Kasumi-1 (cell line): ENCODE measurements at regions not wholly inside any gene's neighbourhood (a gene's known extent, or its start where the extent isn't known, plus 50 kb on each side); places are given as distances from the start of the nearest gene placed in this dataset.

ENCODE experiments used
- DNase-seq, 2 experiments: peaks; one replicate each; lab custom pipeline; 2025; lab: John Stamatoyannopoulos, UW

DNA sequence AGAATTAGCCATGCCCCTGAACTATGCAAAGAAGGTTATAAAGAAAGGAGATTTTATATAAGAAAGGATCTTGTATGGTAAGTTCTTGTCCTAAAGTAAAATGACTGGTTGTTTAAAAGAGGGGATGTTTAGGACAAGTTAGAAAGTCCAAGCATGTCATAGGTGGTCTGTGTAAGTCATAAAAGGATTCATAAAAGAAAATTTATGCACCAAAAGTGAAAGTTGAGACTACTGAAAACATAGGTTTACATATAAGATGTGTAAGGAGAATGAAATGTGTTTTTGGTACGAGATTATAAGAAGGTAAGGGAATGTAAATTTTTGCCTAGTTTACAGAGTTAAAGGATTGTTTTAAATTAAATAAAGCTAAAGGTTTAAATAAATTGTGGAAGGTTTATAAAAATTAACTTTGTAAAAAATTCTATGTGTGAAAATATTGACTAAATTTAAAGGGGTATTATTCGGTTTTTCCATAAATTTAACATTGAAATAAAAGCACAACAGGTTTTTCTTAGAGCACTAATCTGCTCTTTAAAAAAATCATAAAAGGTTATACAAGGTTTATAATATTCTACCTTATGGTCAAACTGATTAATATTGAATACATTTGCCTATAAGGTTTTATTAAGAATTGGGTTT lies 93.6 kb upstream of the UST start:
- DNase-seq = peak in 1 of 2 experiments; percentile 32

DNA sequence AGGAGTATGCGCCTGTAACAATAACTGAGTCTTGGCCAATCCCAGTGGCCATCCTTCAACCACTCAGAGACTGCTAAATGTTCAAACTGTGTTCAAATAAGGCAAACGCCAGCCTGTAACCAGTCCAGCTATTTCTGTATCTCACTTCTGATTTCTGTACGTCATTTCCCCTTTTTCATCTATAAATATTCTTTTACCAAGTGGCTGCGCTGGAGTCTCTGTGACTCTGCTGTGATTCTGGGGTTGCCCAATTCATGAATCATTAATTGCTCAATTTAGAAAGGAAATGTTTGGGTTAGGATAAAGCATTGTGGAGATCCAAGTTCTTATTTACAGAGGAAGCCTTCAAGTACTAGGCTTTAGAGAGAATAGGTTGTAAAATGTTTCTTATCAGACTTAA lies 89.8 kb upstream of the UST start:
- peak; percentile 60 to 65 for DNase-seq

DNA sequence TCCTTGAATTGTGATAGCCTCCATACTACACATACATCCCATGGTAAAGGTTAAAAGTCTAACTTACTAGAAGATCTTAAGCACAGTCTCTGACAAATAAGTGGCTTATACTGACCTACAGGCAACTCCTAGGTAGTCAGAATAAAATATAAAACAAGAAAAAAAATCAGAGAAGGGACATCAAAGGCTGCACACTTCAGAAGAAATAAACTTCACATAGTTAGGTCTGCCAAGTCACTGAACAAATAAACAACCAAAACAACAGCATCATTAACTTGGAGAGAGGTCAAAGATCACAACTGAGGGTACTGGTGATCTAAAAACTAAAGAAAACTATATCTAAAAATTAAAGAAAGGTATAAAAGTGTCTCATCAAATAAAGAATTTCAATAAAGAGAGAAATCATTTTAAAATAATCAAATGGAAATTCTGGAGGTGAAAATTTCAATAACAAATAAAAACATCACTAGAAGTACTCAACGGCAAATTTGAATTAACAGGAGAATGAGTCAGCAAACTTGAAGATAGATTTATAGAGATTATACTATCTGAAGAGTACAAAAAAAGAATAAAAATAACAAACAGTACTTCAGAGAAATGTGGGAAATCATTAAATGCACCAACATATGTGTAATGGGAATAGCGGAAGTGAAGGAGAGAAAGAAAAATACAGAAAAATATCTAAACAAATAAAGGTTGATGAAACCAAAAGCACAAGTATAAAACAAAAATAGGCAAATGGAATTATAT lies 88.0 kb upstream of the UST start:
- no peak for DNase-seq

DNA sequence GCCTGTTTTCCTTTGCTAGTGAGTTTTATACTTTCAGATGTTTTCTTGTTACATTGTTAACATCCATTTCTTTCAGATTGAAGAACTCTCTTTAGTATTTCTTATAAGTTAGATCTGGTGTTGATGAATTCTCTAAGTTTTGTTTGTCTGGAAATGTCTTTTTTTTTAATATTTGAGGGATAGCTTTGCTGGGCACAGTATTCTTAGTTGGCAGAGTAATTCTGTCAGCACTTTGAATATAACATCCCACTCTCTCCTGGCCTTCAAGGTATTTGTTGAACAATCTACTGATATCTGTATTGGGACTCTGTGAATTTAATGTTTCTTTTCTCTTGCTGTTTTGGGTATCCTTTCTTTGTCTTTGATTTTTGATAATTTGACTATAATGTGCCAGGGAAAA lies 79.4 kb upstream of the UST start:
- no peak for DNase-seq

DNA sequence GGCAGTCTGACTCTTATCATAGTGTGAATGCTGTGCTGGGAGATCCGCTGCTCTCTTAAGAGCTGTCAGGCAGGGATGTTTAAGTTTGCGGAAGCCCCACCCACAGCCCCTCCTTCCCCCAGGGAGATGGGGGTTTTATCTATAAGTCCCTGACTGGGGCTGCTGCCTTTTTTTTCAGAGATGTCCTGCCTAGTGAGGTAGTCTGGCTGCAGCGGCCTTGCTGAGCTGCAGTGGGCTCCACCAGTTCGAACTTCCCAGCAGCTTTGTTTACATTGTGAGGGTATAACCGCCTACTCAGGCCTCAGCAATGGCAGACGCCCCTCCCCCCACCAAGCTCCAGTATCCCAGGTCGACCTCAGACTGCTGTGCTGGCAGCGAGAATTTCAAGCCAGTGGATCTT lies 75.7 kb upstream of the UST start:
- no peak for DNase-seq

DNA sequence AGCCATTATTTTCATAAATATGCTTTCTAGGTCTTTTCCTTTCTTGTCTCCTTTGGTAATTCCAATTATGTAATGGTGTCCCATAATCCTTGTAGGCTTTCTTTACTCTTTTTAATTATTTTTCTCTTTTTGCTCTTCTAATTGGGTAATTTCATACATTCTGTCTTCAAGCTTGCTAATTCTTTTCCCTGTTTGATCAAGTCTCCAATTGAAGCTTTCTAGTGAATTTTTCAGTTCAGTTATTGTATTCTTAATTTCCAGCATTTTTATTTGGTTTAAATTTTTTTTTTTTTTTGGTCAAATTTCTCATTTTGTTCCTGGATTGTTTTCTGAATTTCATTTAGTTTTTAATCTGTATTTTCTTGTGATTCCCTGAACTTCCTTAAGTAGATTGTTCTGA lies 74.9 kb upstream of the UST start:
- DNase-seq = no peak

DNA sequence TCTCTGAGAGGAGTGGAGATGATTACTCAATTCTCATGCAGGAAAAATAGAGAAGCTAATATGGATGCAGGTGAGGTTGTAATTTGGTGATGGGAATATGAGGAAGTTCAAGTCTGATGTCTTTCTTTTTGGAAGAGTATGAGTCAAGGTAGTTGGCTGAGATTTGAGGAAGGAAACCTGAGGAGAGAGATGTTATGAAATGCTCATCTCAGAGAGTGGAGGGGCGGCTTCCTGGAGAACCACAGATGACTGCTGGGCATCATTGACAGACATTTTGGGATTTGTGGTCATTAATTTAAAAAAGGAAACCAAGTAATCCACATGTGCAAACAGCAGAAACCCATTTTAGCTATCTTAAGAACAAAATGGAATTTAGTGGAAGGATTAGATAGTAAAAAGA lies 72.5 kb upstream of the UST start:
- no peak for DNase-seq

DNA sequence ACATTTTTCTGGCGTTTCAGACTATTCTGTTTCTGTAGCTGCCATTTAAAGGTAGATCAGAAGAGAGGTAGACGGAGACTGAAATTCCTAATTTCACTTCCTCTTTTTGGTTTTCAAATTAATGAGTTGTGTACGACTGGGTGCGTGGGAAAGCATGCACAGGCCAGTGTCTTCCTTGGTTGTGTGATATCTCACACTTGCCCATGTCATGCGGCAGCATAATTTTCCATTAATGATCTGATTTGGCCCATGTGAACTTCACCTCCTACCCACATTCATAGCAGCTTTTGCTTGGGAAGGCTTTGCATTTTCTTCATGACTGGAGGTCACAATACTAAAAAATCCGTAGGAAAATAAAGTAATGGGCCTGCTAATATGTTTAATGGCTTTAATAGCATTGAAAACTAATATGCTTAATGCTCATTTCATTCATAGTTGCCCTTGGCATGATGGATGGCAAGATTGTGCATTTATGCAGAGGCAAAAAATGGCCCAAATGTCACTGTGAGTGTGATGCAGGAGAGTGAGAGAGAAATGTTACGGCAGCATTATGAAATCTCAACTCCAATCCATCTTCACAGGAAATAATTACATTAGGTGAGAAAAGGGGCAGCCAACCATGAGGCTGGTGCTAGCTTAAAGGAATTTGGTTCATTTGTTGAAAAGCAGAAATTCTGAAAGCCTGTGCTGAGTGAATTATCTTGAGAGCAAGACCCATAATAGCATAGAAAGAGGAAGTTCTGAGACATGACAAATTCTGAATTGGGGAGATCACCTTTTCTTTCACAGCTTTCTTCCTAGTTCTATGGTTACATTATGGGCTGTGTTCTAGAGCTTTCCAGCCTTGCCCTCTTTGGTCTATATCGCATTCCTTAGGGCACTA lies 69.0 kb upstream of the UST start:
- peak; percentile 66 to 68 for DNase-seq

DNA sequence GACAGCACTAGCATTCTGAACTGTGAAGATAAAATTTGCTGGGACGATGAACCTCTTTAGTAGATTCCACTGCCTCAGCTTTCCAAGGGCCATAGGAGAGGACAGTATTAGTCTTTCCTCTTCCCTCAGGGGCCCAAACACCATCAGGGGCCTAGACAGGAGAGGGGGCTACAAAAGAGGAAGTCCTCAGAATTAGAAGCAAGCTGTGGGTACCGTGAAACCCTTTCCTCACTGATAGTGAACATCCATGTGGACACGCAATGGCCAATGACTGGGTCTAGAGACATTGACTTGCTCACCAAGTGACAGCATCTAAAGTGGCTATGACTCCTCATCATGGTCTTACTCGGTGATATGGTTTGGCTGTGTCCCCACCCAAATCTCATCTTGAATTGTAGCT lies 68.1 kb upstream of the UST start:
- no peak for DNase-seq

DNA sequence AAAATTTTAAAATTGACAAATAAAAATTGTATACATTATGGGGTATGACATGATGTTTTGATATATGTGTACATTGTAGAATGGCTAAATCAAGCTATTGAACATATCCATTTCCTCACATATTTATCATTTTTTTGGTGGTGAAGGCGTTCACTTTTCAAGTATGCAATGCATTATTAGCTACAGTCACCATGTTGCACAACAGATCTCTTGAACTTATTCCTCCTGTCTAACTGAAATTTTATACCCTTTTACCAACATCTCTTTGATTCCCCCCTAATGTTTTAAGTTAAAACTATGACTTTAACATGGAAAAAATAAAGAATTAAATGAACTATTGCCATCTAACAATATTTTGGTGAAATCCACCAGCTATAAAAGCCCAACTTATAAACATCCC lies 65.2 kb upstream of the UST start:
- DNase-seq = no peak

DNA sequence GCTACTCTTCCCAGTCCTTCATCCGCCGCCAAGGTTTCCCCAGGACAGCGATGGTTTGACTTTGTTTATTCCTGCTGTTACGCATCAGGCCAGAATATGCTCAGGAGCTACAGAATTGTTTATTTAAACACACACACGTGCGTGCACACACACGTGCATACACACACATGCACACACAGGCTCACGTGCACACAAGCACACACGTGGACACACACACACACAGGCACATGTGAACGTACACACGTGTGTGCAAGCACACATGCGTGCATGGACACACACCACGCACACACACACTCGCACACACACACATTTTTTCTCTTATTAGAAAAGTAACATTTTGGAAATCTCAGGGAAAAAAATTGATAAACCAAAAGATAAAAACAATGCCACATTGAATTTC lies 64.6 kb upstream of the UST start:
- DNase-seq = no peak

DNA sequence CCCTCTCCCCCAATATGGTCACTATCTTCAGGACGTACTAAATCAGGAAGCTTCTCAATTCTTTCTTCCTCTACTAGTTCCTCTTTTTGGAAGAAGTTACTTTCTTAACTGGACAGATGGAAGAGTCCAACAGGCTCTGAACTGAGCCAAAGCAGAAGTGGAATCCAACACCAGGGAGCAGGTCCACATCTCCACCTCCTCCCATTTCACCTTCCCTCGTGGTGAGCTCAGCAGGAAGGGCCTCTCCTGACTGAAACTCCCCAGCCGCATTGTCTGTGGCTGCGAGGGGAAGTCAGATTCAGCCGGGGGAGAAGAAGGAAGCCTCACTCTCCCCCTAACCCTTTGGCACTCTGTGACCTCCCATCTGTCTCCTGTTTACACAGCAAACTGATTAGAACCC lies 63.8 kb upstream of the UST start:
- DNase-seq = peak; percentile 99

DNA sequence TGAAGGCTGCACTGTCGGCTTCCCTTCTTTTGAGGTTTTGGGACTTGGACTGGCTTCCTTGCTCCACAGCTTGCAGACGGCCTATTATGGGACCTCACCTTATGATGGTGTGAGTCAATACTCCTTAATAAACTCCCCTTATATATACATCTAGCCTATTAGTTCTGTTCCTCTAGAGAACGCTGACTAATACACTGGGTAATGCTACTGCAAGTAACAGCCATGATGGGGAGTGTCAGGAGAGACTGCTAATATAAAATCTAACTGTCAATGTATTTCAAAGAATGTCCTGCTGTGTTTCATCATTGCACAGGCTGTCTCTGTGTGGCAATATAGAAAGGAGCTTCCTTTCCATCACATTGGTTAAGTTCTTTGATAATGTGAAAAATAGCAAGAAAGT lies 57.7 kb upstream of the UST start:
- no peak for DNase-seq

DNA sequence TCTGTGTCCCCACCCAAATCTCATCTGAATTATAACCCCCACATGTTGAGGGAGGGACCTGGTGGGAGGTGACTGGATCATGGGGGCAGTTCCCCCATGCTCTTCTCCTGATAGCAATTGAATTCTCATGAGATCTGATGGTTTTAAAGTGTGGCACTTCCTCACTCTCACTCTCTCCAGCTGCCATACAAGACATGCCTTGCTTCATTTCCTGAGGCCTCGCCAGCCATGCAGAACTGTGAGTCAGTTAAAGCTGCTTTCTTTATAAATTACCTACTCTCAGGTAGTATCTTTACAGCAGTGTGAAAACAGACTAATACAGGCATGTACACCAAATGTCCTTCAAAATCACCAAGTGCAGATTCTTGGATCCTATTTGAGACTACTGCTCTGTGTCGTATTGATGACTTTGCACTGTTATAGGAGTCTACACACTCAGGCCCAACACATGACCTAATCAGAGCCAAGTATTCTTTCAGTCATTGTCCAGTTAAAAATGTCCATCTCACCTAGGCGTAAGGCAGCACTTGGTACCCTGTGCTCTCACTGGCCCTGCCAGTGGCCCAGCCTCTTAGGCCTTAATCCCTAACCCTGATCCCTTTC lies 52.8 kb upstream of the UST start:
- DNase-seq = peak; percentile 24 to 39
